Tibial nerve (tissue), 4 donors: ENCODE measurements at regions not wholly inside any gene's neighbourhood (a gene's known extent, or its start where the extent isn't known, plus 50 kb on each side); places are given as distances from the start of the nearest gene placed in this dataset.

Source experiments
- EP300 ChIP-seq, 2 donors: sonication (generic); formaldehyde crosslinking; IDR thresholded peaks; one replicate each; pipeline ENCODE4 v1.6.1; 2017; ENCODE audit warnings: antibody characterized with exemption in 2 of 2, mild to moderate bottlenecking in 1 of 2
- TF ChIP-seq, protein P1 (sequence below), 5 experiments: fragments of 200-600 bp in 3 of 5; fragments of 450-650 bp in 2 of 5; sonication (generic) in 3 of 5; IDR thresholded peaks; one replicate each; pipeline ENCODE4 v1.5.1; 2016 to 2019; ENCODE audit warnings: antibody characterized with exemption in 5 of 5, mild to moderate bottlenecking in 3 of 5, moderate library complexity in 2 of 5

GRCh38 chr7:68936471-68937035, 661.7 kb upstream of the AUTS2 start:
- TF ChIP-seq, protein P1, sequence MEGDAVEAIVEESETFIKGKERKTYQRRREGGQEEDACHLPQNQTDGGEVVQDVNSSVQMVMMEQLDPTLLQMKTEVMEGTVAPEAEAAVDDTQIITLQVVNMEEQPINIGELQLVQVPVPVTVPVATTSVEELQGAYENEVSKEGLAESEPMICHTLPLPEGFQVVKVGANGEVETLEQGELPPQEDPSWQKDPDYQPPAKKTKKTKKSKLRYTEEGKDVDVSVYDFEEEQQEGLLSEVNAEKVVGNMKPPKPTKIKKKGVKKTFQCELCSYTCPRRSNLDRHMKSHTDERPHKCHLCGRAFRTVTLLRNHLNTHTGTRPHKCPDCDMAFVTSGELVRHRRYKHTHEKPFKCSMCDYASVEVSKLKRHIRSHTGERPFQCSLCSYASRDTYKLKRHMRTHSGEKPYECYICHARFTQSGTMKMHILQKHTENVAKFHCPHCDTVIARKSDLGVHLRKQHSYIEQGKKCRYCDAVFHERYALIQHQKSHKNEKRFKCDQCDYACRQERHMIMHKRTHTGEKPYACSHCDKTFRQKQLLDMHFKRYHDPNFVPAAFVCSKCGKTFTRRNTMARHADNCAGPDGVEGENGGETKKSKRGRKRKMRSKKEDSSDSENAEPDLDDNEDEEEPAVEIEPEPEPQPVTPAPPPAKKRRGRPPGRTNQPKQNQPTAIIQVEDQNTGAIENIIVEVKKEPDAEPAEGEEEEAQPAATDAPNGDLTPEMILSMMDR (IDR thresholded peaks at IDR 0.05), result no peak
- TF ChIP-seq EP300 (IDR thresholded peaks at IDR 0.05), result no peak
